ENCODE measurements at regions not wholly inside any gene's neighbourhood (a gene's known extent, or its start where the extent isn't known, plus 50 kb on each side); places are given as distances from the start of the nearest gene placed in this dataset.

- Histone ChIP-seq H3K9me3 (no peaks in the 10 kb centered on the region), H3K27ac (no peak overlapping the region), H3K4me1 (no peaks in the 10 kb centered on the region), H3K36me3 (no peaks in the 10 kb centered on the region), H3K27me3 (no peaks in the 10 kb centered on the region), H3K4me3 (no peak overlapping the region)
- no peak for DNase-seq (ENCODE audit: low spot score)
- TF ChIP-seq CTCF (IDR thresholded peaks at IDR 0.05): no peak
Measured at GRCh38 chr18:57243624-57244179, 96.8 kb downstream of the BOD1L2 start.

DNA sequence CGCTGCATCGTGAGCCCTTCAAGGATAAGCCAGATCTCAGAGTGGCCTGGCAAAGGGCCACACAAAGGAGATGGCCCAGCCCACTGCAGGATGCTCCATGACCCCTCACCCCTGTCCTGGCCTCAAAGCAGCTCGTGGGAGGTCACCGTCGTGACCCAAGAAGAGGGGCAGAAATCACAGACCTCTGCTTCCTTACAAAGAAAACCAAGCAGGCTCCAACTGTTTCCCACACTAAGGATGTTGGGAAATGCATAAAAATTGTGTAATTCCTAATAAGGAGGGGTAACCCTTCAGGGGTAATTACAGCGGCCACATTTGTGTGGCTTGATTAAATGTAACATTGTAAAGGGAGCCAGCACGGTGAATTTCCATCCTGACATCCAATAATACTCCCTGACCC is 102.3 kb downstream of the BOD1L2 start:
- Histone ChIP-seq H3K36me3 (no peaks in the 10 kb centered on the region), H3K27ac (no peak overlapping the region), H3K4me1 (no peaks in the 10 kb centered on the region), H3K27me3 (no peaks in the 10 kb centered on the region), H3K9me3 (no peaks in the 10 kb centered on the region), H3K4me3 (no peak overlapping the region)
- DNase-seq (ENCODE audit: low spot score): no peak
- no peak for TF ChIP-seq CTCF (IDR thresholded peaks at IDR 0.05)

- Histone ChIP-seq H3K4me1 (no peaks in the 10 kb centered on the region), H3K9me3 (no peaks in the 10 kb centered on the region), H3K27me3 (no peaks in the 10 kb centered on the region), H3K4me3 (no peak overlapping the region), H3K27ac (no peak overlapping the region), H3K36me3 (no peaks in the 10 kb centered on the region)
- DNase-seq (ENCODE audit: low spot score): no peak
- TF ChIP-seq CTCF (IDR thresholded peaks at IDR 0.05): no peak
Measured at GRCh38 chr18:57249883-57250282, 102.5 kb upstream of the ST8SIA3 start.

GRCh38 chr18:57251747-57252146 is 100.6 kb upstream of the ST8SIA3 start:
- Histone ChIP-seq H3K4me3 (no peak overlapping the region), H3K27ac (no peak overlapping the region), H3K4me1 (no peaks in the 10 kb centered on the region), H3K27me3 (no peaks in the 10 kb centered on the region), H3K9me3 (no peaks in the 10 kb centered on the region), H3K36me3 (no peaks in the 10 kb centered on the region)
- no peak for TF ChIP-seq CTCF (IDR thresholded peaks at IDR 0.05)
- no peak for DNase-seq (ENCODE audit: low spot score)

DNA sequence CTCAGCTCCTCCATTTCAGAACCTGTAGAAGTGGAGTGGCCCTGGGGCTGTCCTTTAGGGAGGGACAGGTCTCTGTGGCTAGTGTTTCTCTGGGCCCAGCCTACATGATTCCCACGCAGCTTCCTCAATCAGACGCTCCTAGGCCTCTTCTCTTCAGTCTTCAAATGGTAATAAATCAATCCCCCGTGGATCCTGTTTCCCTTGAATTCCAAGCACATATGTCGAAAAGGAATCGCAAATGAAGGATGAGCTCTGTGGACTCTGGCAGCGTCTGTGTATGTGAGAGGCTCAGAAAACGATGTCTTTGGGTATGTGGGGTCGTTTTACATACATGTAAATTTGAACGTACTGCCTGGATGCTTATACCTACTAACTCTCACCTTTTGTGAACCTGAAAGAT is 98.5 kb upstream of the ST8SIA3 start:
- no peak for DNase-seq (ENCODE audit: low spot score)
- TF ChIP-seq CTCF (IDR thresholded peaks at IDR 0.05): no peak

DNA sequence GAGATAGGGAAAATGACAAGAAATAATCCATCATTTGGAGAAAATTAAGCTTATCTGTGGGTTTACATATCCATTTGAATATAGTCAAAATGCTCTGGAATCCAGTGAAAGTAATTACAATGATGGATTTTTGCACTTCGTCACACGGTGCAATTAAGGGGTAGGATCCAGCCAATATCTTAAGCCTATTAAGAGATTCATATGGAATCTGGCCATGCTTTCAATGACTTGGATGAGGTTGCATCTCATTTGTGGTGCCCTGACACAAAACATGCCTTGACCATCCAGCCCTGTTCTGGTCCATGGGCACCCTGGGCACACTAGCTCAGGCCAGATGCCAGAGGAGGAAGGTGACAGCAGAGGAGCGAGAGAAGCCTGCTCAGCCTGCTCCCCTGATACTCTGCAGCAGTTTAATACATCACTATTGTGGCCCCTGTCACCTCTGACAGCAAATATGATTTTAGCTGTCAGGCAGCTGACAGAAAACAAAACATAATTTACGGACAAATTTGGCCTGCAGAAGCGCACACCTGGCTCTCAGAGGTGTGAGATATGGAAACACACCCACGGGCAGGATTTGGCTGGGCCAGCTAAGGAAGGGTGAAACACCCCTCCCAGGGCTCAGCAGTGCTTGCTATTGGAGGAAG is 94.1 kb upstream of the ST8SIA3 start:
- Histone ChIP-seq H3K4me1 (no peaks in the 10 kb centered on the region), H3K27ac (no peak overlapping the region), H3K4me3 (no peak overlapping the region), H3K9me3 (no peaks in the 10 kb centered on the region), H3K36me3 (no peaks in the 10 kb centered on the region), H3K27me3 (no peaks in the 10 kb centered on the region)
- TF ChIP-seq CTCF (IDR thresholded peaks at IDR 0.05): no peak
- no peak for DNase-seq (ENCODE audit: low spot score)

More for the DNA sequence above, 98.5 kb upstream of the ST8SIA3 start:
- H3K4me1 ChIP-seq: no peaks in the 10 kb centered on the region
- no peaks in the 10 kb centered on the region for H3K36me3 ChIP-seq
- no peaks in the 10 kb centered on the region for H3K27me3 ChIP-seq
- H3K9me3 ChIP-seq: no peaks in the 10 kb centered on the region
- H3K27ac ChIP-seq: no peak overlapping the region
- no peak overlapping the region for H3K4me3 ChIP-seq
